Jurkat, Clone E6-1 (cell line): ENCODE measurements at regions not wholly inside any gene's neighbourhood (a gene's known extent, or its start where the extent isn't known, plus 50 kb on each side); places are given as distances from the start of the nearest gene placed in this dataset.

Experiments used
- DNase-seq: peaks from one replicate; pipeline ENCODE4 v3.0.0-alpha.2; 2011; ENCODE audit warnings: low read depth, low spot score
- H3K4me3 ChIP-seq: 2 replicates; pipeline ENCODE4 v1.5.1; 2011; ENCODE audit warnings: mild to moderate bottlenecking, low read length, control low read depth, moderate library complexity

GRCh38 chr6:100944644-100945043 is 63.5 kb upstream of the ASCC3 start:
- H3K4me3 ChIP-seq: no peak overlapping the region
- no peak for DNase-seq

- H3K4me3 ChIP-seq: no peak overlapping the region
- DNase-seq: no peak
Observed at GRCh38 chr6:100946021-100946540, 65.0 kb upstream of the ASCC3 start.

GRCh38 chr6:100946711-100947110 is 65.6 kb upstream of the ASCC3 start:
- no peak for DNase-seq
- H3K4me3 ChIP-seq: no peak overlapping the region

- no peak for DNase-seq
- no peak overlapping the region for H3K4me3 ChIP-seq
Observed at GRCh38 chr6:100948381-100949133, 67.4 kb upstream of the ASCC3 start.

- no peak overlapping the region for H3K4me3 ChIP-seq
- DNase-seq: no peak
Observed at GRCh38 chr6:100952006-100952405, 70.9 kb upstream of the ASCC3 start.

GRCh38 chr6:100959280-100959679 is 78.2 kb upstream of the ASCC3 start:
- H3K4me3 ChIP-seq: no peak overlapping the region
- DNase-seq: no peak

GRCh38 chr6:100962466-100962865 is 81.3 kb upstream of the ASCC3 start:
- no peak for DNase-seq
- no peak overlapping the region for H3K4me3 ChIP-seq

GRCh38 chr6:100965067-100965466 is 83.9 kb upstream of the ASCC3 start:
- no peak overlapping the region for H3K4me3 ChIP-seq
- DNase-seq: no peak

- no peak overlapping the region for H3K4me3 ChIP-seq
- peak; percentile 31 for DNase-seq
Observed at GRCh38 chr6:100968949-100969348, 87.8 kb upstream of the ASCC3 start.

- H3K4me3 ChIP-seq: no peak overlapping the region
- DNase-seq: no peak
Observed at GRCh38 chr6:100979267-100979666, 98.1 kb upstream of the ASCC3 start.

- DNase-seq: no peak
- H3K4me3 ChIP-seq: no peak overlapping the region
Observed at GRCh38 chr6:100980949-100981348, 99.8 kb upstream of the ASCC3 start.

- H3K4me3 ChIP-seq: no peak overlapping the region
- DNase-seq: no peak
Observed at GRCh38 chr6:100986921-100987320, 105.8 kb upstream of the ASCC3 start.

- DNase-seq: no peak
- no peak overlapping the region for H3K4me3 ChIP-seq
Observed at GRCh38 chr6:100987556-100987955, 106.4 kb upstream of the ASCC3 start.

GRCh38 chr6:100988391-100988984 is 107.4 kb upstream of the ASCC3 start:
- no peak for DNase-seq
- no peak overlapping the region for H3K4me3 ChIP-seq

GRCh38 chr6:100990070-100990469 is 108.9 kb upstream of the ASCC3 start:
- DNase-seq: no peak

GRCh38 chr6:100996409-100996808 is 115.3 kb upstream of the ASCC3 start:
- no peak overlapping the region for H3K4me3 ChIP-seq
- peak; percentile 23 for DNase-seq

More at GRCh38 chr6:100990070-100990469, 108.9 kb upstream of the ASCC3 start:
- no peak overlapping the region for H3K4me3 ChIP-seq

- H3K4me3 ChIP-seq: no peak overlapping the region
- DNase-seq: no peak
Observed at GRCh38 chr6:100998111-100998510, 117.0 kb upstream of the ASCC3 start.

- no peak for DNase-seq
- H3K4me3 ChIP-seq: no peak overlapping the region
Observed at GRCh38 chr6:100999034-100999597, 118.0 kb upstream of the ASCC3 start.

- no peak for DNase-seq
- H3K4me3 ChIP-seq: no peak overlapping the region
Observed at GRCh38 chr6:101000341-101000740, 119.2 kb upstream of the ASCC3 start.

GRCh38 chr6:101001012-101001411 is 119.9 kb upstream of the ASCC3 start:
- DNase-seq: no peak
- H3K4me3 ChIP-seq: no peak overlapping the region
